A549 (cell line): ENCODE measurements at regions not wholly inside any gene's neighbourhood (a gene's known extent, or its start where the extent isn't known, plus 50 kb on each side); places are given as distances from the start of the nearest gene placed in this dataset.

Experiments used
- CHD2 ChIP-seq: fragments of 150-350 bp; IDR thresholded peaks from 2 replicates; pipeline ENCODE4 v1.6.1; 2014; ENCODE audit warnings: low read length; ENCODE audit not compliant: partially characterized antibody
- EP300 ChIP-seq, 2 experiments: fragments of >200 bp; sonication (Bioruptor Twin); formaldehyde crosslinking; IDR thresholded peaks; 2 replicates in 1 of 2; 3 replicates in 1 of 2; pipeline ENCODE4 v1.6.1; 2016 to 2017
- MAX ChIP-seq: IDR thresholded peaks from 2 replicates; pipeline ENCODE4 v1.6.1; 2012
- POLR2AphosphoS2 ChIP-seq: conservative IDR thresholded peaks from 2 replicates; pipeline ENCODE4 v1.6.1; 2012; ENCODE audit warnings: low read length, improper control_type of control experiment, inconsistent platforms
- TF ChIP-seq, protein P1 (sequence below): fragments of 250-450 bp; sonication (Bioruptor Pico); IDR thresholded peaks from 2 replicates; pipeline ENCODE4 v1.5.0; 2021; ENCODE audit warnings: mild to moderate bottlenecking, moderate library complexity, borderline replicate concordance
- TF ChIP-seq, protein P2 (sequence below): fragments of >200 bp; sonication (Bioruptor Twin); formaldehyde crosslinking; IDR thresholded peaks from 3 replicates; pipeline ENCODE4 v1.5.1; 2016

GRCh38 chr10:128278362-128278761 lies 152.1 kb upstream of the MKI67 start:
- TF ChIP-seq, protein P1, sequence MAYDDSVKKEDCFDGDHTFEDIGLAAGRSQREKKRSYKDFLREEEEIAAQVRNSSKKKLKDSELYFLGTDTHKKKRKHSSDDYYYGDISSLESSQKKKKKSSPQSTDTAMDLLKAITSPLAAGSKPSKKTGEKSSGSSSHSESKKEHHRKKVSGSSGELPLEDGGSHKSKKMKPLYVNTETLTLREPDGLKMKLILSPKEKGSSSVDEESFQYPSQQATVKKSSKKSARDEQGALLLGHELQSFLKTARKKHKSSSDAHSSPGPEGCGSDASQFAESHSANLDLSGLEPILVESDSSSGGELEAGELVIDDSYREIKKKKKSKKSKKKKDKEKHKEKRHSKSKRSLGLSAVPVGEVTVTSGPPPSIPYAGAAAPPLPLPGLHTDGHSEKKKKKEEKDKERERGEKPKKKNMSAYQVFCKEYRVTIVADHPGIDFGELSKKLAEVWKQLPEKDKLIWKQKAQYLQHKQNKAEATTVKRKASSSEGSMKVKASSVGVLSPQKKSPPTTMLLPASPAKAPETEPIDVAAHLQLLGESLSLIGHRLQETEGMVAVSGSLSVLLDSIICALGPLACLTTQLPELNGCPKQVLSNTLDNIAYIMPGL = no peak
- no peak for TF ChIP-seq EP300 (IDR thresholded peaks at IDR 0.05)
- no peak for TF ChIP-seq POLR2AphosphoS2
- TF ChIP-seq, protein P2, sequence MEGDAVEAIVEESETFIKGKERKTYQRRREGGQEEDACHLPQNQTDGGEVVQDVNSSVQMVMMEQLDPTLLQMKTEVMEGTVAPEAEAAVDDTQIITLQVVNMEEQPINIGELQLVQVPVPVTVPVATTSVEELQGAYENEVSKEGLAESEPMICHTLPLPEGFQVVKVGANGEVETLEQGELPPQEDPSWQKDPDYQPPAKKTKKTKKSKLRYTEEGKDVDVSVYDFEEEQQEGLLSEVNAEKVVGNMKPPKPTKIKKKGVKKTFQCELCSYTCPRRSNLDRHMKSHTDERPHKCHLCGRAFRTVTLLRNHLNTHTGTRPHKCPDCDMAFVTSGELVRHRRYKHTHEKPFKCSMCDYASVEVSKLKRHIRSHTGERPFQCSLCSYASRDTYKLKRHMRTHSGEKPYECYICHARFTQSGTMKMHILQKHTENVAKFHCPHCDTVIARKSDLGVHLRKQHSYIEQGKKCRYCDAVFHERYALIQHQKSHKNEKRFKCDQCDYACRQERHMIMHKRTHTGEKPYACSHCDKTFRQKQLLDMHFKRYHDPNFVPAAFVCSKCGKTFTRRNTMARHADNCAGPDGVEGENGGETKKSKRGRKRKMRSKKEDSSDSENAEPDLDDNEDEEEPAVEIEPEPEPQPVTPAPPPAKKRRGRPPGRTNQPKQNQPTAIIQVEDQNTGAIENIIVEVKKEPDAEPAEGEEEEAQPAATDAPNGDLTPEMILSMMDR = no peak
- no peak for TF ChIP-seq CHD2
- no peak for TF ChIP-seq MAX
